Panc1 (cell line): ENCODE measurements at regions not wholly inside any gene's neighbourhood (a gene's known extent, or its start where the extent isn't known, plus 50 kb on each side); places are given as distances from the start of the nearest gene placed in this dataset.

Experiments
- ATAC-seq: fragments of 200-7000 bp; cut with Tn5 transposase; 2 replicates; pipeline ENCODE4 v1.9.1; 2020; ENCODE audit warnings: mild to moderate bottlenecking, moderate library complexity
- BruUV-seq: library from RNA; stranded (reverse); fragments of 400-500 nt; replicated peaks from 2 replicates; lab custom pipeline; 2021; lab: Mats Ljungman, UMichigan
- CTCF ChIA-PET: fragments of 300-600 bp; sonication (Branson Sonifier 250); formaldehyde crosslinking; loops from one replicate; lab custom pipeline; 2022; ENCODE audit warnings: antibody characterized with exemption; lab: Charles Lee
- POLR2A ChIA-PET: fragments of 300-600 bp; sonication (Branson Sonifier 250); formaldehyde crosslinking; loops from one replicate; lab custom pipeline; 2022; ENCODE audit warnings: antibody characterized with exemption; lab: Charles Lee
- DNase-seq: peaks from one replicate; pipeline ENCODE4 v3.0.0-alpha.2; 2010; ENCODE audit warnings: low read depth, low spot score
- H3K27ac ChIP-seq: 2 replicates; pipeline ENCODE4 v1.5.1; 2011; ENCODE audit warnings: mild to moderate bottlenecking, low read length, inconsistent platforms
- H3K27me3 ChIP-seq: fragments of 200-500 bp; sonication (Bioruptor generic); 2 replicates; pipeline ENCODE4 v1.6.0; 2014; ENCODE audit warnings: low read length, inconsistent platforms; ENCODE audit not compliant: control insufficient read depth, insufficient read depth
- H3K36me3 ChIP-seq: fragments of 200-500 bp; sonication (Bioruptor generic); 2 replicates; pipeline ENCODE4 v1.5.1; 2014; ENCODE audit warnings: inconsistent platforms, mild to moderate bottlenecking, low read length, moderate library complexity; ENCODE audit not compliant: control insufficient read depth, insufficient read depth
- H3K4me1 ChIP-seq: 2 replicates; pipeline ENCODE4 v1.5.1; 2011; ENCODE audit warnings: inconsistent platforms, mild to moderate bottlenecking, low read length, moderate library complexity; ENCODE audit not compliant: control insufficient read depth, insufficient read depth
- H3K4me3 ChIP-seq, 2 experiments: 2 replicates each; pipeline ENCODE4 v1.5.1; 2011 to 2012; ENCODE audit warnings: low read depth in 2 of 2, low read length in 2 of 2, mild to moderate bottlenecking in 2 of 2, inconsistent platforms in 1 of 2, moderate library complexity in 1 of 2
- H3K9me3 ChIP-seq: fragments of 200-500 bp; sonication (Bioruptor generic); 2 replicates; pipeline ENCODE4 v1.5.1; 2014; ENCODE audit warnings: low read depth, mild to moderate bottlenecking, inconsistent platforms, low read length, moderate library complexity; ENCODE audit not compliant: control insufficient read depth, insufficient read depth
- CTCF ChIP-seq: fragments of 450-650 bp; IDR thresholded peaks from 2 replicates; pipeline ENCODE4 v1.5.1; 2017; ENCODE audit warnings: mild to moderate bottlenecking
- POLR2AphosphoS5 ChIP-seq: IDR thresholded peaks from 2 replicates; pipeline ENCODE4 v1.6.1; 2012; ENCODE audit warnings: mild to moderate bottlenecking, low read depth, low read length, moderate library complexity
- REST ChIP-seq, 2 experiments: IDR thresholded peaks; 2 replicates each; pipeline ENCODE4 v1.6.1; 2011 to 2012; ENCODE audit warnings: low read depth in 2 of 2, control low read depth in 1 of 2, low read length in 1 of 2, mild to moderate bottlenecking in 1 of 2, moderate library complexity in 1 of 2; ENCODE audit not compliant: insufficient read depth in 1 of 2
- SIN3A ChIP-seq: IDR thresholded peaks from 2 replicates; pipeline ENCODE4 v1.6.1; 2012; ENCODE audit warnings: low read depth, mild to moderate bottlenecking, low read length, moderate library complexity, borderline replicate concordance; ENCODE audit not compliant: insufficient read depth
- TCF7L2 ChIP-seq: IDR thresholded peaks from 2 replicates; pipeline ENCODE4 v1.6.1; 2011; ENCODE audit warnings: mild to moderate bottlenecking, low read depth, low read length, inconsistent platforms
- in situ Hi-C: cut with HindIII; loops from 2 replicates; pipeline ENCODE4 v1.10.0; 2016; ENCODE audit warnings: low sequenced_read_pairs, low pct_unique_long_range_greater_than_20kb
- intact Hi-C: fragments of 100-400 bp; cut with micrococcal nuclease; formaldehyde crosslinking; loops from one replicate; pipeline ENCODE4 v1.10.0; 2022; ENCODE audit not compliant: unreplicated experiment

GRCh38 chr12:38123566-38124246 lies 192.9 kb upstream of the ALG10B start:
- no peak for DNase-seq
- in situ Hi-C loops: no loop called here
- H3K4me1 ChIP-seq: no peaks in the 10 kb centered on the region

GRCh38 chr12:38124247-38125012 lies 192.1 kb upstream of the ALG10B start:
- Histone ChIP-seq H3K27ac (no peak overlapping the region), H3K36me3 (no peaks in the 10 kb centered on the region), H3K27me3 (no peaks in the 10 kb centered on the region), H3K4me3 (no peak overlapping the region), H3K4me1 (no peaks in the 10 kb centered on the region), H3K9me3 (no peaks in the 10 kb centered on the region)
- CTCF ChIA-PET: no interaction called here
- ATAC-seq: no peak
- in situ Hi-C loops: no loop called here
- intact Hi-C loops: no loop called here
- no peak for DNase-seq
- POLR2A ChIA-PET: no interaction called here
- BruUV-seq: no TSS peak
- TF ChIP-seq REST (IDR thresholded peaks at IDR 0.05; ENCODE audit: insufficient read depth in 1 of 2, low read depth in 2 of 2, low read length in 1 of 2) (no peak), POLR2AphosphoS5 (no peak), CTCF (no peak), TCF7L2 (no peak)

More at GRCh38 chr12:38123566-38124246, 192.9 kb upstream of the ALG10B start:
- Histone ChIP-seq H3K27me3 (no peaks in the 10 kb centered on the region), H3K36me3 (no peaks in the 10 kb centered on the region), H3K9me3 (no peaks in the 10 kb centered on the region), H3K4me3 (no peak overlapping the region), H3K27ac (no peak overlapping the region)
- CTCF ChIA-PET: no interaction called here
- no peak for ATAC-seq
- intact Hi-C loops: no loop called here
- POLR2A ChIA-PET: no interaction called here
- BruUV-seq: no TSS peak
- no peak for TF ChIP-seq CTCF
- TF ChIP-seq SIN3A: no peak
- no peak for TF ChIP-seq REST (IDR thresholded peaks at IDR 0.05; ENCODE audit: insufficient read depth in 1 of 2, low read depth in 2 of 2, low read length in 1 of 2)
- no peak for TF ChIP-seq TCF7L2
- no peak for TF ChIP-seq POLR2AphosphoS5
